ENCODE measurements at regions not wholly inside any gene's neighbourhood (a gene's known extent, or its start where the extent isn't known, plus 50 kb on each side); places are given as distances from the start of the nearest gene placed in this dataset.

DNA sequence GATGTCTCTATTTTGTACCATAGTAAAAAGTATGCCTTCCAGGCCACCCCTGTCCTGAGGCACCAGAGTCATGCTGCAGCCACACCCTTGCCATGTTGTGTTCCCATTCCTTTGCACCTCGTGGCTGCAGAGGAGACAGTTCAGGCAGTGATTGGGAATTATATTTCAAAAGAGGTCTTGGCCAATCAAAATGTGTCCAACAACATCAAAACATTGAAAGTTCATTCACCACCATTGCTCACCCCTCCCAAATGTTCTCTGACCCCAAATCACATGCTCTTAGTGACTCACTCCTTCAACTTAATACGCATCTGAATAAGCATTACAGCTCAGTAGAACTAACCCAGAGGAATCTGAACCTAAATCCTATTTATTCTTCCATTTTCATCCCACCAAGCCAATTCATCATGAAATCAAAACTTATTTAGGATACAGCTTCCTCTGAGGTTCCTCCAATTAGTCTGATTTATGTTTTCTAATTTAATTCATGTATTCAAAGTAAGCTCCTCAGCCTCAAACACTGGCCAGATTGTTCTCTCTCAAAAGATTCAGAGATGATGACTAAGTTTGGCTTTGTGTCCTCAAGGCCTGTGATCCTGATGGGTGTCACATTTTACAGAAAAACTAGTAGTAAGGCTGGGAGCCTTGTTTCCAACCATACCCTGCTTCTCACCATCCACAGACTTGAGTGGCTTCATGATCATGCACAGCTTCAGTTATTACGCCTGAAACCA is 323.2 kb upstream of the INTU start:
- Histone ChIP-seq H3K4me1 (ENCODE audit: control insufficient read depth in 2 of 3, insufficient read depth in 2 of 3, low read depth in 1 of 3, low read length in 3 of 3) (no peaks in the 10 kb centered on the region), H3K27ac (ENCODE audit: low read depth in 2 of 2, low read length in 2 of 2) (no peak overlapping the region), H3K4me3 (ENCODE audit: low read length in 3 of 3) (no peak overlapping the region), H3K36me3 (ENCODE audit: control insufficient read depth in 2 of 3, insufficient read depth in 3 of 3, low read length in 3 of 3) (no peaks in the 10 kb centered on the region), H3K9ac (ENCODE audit: low read length in 3 of 3) (no peak overlapping the region), H3K9me3 (ENCODE audit: control insufficient read depth in 2 of 3, insufficient read depth in 1 of 3, low read length in 3 of 3) (peaks cover 0 to 11% (median 0%) of the 10 kb centered on the region in 3 donors), H3K27me3 (ENCODE audit: control insufficient read depth, insufficient read depth, low read length) (no peaks in the 10 kb centered on the region)
- DNase-seq (no peak), FAIRE-seq (no peak)
- no peak for TF ChIP-seq CTCF (IDR thresholded peaks at IDR 0.05; ENCODE audit: borderline replicate concordance, extremely low read depth, insufficient read depth)
- intact Hi-C loops (cut with DNase I), result no loop called here

DNA sequence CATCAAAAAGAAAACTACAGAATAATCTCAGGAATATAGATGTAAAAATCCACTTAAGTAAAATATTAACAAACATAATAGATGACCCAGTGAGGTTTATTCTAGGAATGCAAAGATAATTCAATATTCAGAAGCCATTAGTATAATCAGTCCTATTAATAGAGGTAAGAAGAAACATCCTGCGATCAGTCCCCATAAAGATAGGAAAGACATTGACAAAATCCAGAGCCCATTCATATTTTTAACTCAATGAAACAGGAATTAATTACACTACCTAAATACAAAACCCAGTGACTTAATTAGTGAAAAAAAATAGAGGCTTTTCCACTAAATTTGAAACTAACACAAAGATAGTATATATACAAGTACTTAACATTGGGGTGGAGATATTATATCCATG is 321.4 kb upstream of the INTU start:
- no peaks in the 10 kb centered on the region for H3K36me3 ChIP-seq (ENCODE audit: control insufficient read depth in 2 of 3, insufficient read depth in 3 of 3, low read length in 3 of 3)
- H3K4me3 ChIP-seq (ENCODE audit: low read length in 3 of 3), result no peak overlapping the region
- no peaks in the 10 kb centered on the region for H3K4me1 ChIP-seq (ENCODE audit: control insufficient read depth in 2 of 3, insufficient read depth in 2 of 3, low read depth in 1 of 3, low read length in 3 of 3)
- intact Hi-C loops (cut with DNase I), result no loop called here
- peaks cover 0 to 11% (median 0%) of the 10 kb centered on the region in 3 donors for H3K9me3 ChIP-seq (ENCODE audit: control insufficient read depth in 2 of 3, insufficient read depth in 1 of 3, low read length in 3 of 3)
- no peak for TF ChIP-seq CTCF (IDR thresholded peaks at IDR 0.05; ENCODE audit: borderline replicate concordance, extremely low read depth, insufficient read depth)
- H3K9ac ChIP-seq (ENCODE audit: low read length in 3 of 3), result no peak overlapping the region
- no peak overlapping the region for H3K27ac ChIP-seq (ENCODE audit: low read depth in 2 of 2, low read length in 2 of 2)
- DNase-seq (no peak), FAIRE-seq (no peak)
- H3K27me3 ChIP-seq (ENCODE audit: control insufficient read depth, insufficient read depth, low read length), result no peaks in the 10 kb centered on the region

GRCh38 chr4:127311924-127312323 is 320.8 kb upstream of the INTU start:
- H3K9me3 ChIP-seq (ENCODE audit: control insufficient read depth in 2 of 3, insufficient read depth in 1 of 3, low read length in 3 of 3), result peaks cover 0 to 11% (median 0%) of the 10 kb centered on the region in 3 donors
- DNase-seq, result no peak
- H3K4me3 ChIP-seq (ENCODE audit: low read length in 3 of 3), result no peak overlapping the region
- TF ChIP-seq CTCF (IDR thresholded peaks at IDR 0.05; ENCODE audit: borderline replicate concordance, extremely low read depth, insufficient read depth), result no peak
- no peaks in the 10 kb centered on the region for H3K36me3 ChIP-seq (ENCODE audit: control insufficient read depth in 2 of 3, insufficient read depth in 3 of 3, low read length in 3 of 3)
- H3K9ac ChIP-seq (ENCODE audit: low read length in 3 of 3), result no peak overlapping the region
- no peaks in the 10 kb centered on the region for H3K27me3 ChIP-seq (ENCODE audit: control insufficient read depth, insufficient read depth, low read length)
- intact Hi-C loops (cut with DNase I), result no loop called here
- no peaks in the 10 kb centered on the region for H3K4me1 ChIP-seq (ENCODE audit: control insufficient read depth in 2 of 3, insufficient read depth in 2 of 3, low read depth in 1 of 3, low read length in 3 of 3)
- FAIRE-seq, result no peak
- no peak overlapping the region for H3K27ac ChIP-seq (ENCODE audit: low read depth in 2 of 2, low read length in 2 of 2)

GRCh38 chr4:127313767-127314166 is 319.0 kb upstream of the INTU start:
- H3K4me1 ChIP-seq (ENCODE audit: control insufficient read depth in 2 of 3, insufficient read depth in 2 of 3, low read depth in 1 of 3, low read length in 3 of 3), result no peaks in the 10 kb centered on the region
- no peaks in the 10 kb centered on the region for H3K27me3 ChIP-seq (ENCODE audit: control insufficient read depth, insufficient read depth, low read length)
- no peaks in the 10 kb centered on the region for H3K36me3 ChIP-seq (ENCODE audit: control insufficient read depth in 2 of 3, insufficient read depth in 3 of 3, low read length in 3 of 3)
- no peak overlapping the region for H3K27ac ChIP-seq (ENCODE audit: low read depth in 2 of 2, low read length in 2 of 2)
- DNase-seq (no peak), FAIRE-seq (no peak)
- no peak for TF ChIP-seq CTCF (IDR thresholded peaks at IDR 0.05; ENCODE audit: borderline replicate concordance, extremely low read depth, insufficient read depth)
- intact Hi-C loops (cut with DNase I), result no loop called here
- H3K9me3 ChIP-seq (ENCODE audit: control insufficient read depth in 2 of 3, insufficient read depth in 1 of 3, low read length in 3 of 3), result peaks cover 0 to 11% (median 0%) of the 10 kb centered on the region in 3 donors
- no peak overlapping the region for H3K4me3 ChIP-seq (ENCODE audit: low read length in 3 of 3)
- H3K9ac ChIP-seq (ENCODE audit: low read length in 3 of 3), result no peak overlapping the region

Measured in kidney (tissue), 13 donors.